ENCODE measurements at regions not wholly inside any gene's neighbourhood (a gene's known extent, or its start where the extent isn't known, plus 50 kb on each side); places are given as distances from the start of the nearest gene placed in this dataset.

DNA sequence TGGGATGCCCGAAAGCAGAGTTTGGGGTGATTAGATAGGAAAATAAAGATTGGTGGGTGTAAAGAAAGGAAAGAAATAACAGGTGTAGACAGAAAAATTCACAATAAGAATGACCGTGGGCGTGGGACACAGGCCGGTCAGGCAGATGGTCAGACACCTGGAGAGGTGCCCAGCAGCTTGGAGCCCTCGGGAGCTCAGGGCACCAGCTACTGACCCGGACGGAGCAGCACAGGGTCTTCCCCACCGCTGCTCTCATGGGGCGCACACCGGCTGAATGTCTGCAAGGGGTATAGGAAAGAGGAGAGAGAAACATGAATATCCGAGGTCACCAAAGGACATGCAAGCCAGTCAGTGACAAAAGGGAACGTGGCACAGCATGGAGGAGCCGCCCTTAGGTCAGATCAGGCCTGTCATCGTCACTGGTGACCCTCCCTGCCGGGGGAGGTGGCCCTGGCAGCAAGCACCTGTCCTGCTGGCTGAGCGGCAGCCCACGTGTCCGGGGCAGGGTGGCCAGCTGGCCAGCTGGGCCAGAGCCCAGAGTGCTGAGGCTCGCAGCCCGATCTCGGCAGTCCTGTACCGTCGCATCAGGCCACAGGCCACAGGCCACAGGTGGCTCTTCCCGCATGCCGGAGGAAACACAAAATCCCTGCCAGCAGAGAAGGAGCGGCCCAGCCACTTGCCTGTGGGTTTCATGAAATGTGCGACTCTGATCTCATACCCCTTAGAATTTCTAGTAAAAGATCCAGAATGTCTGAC lies 112.0 kb upstream of the NDUFV2 start (continued):
- no peak for TF ChIP-seq TAF1 (IDR thresholded peaks at IDR 0.05; ENCODE audit: control insufficient read depth, extremely low read depth, insufficient read depth, low read length, severe bottlenecking)
- TF ChIP-seq, protein P1, sequence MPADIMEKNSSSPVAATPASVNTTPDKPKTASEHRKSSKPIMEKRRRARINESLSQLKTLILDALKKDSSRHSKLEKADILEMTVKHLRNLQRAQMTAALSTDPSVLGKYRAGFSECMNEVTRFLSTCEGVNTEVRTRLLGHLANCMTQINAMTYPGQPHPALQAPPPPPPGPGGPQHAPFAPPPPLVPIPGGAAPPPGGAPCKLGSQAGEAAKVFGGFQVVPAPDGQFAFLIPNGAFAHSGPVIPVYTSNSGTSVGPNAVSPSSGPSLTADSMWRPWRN (IDR thresholded peaks at IDR 0.05; ENCODE audit: low read depth): no peak
- TF ChIP-seq CBFA2T3 (IDR thresholded peaks at IDR 0.05): no peak
- no peak for TF ChIP-seq ASH1L (IDR thresholded peaks at IDR 0.05; ENCODE audit: borderline replicate concordance, low read depth, partially characterized antibody)
- TF ChIP-seq, protein P2, sequence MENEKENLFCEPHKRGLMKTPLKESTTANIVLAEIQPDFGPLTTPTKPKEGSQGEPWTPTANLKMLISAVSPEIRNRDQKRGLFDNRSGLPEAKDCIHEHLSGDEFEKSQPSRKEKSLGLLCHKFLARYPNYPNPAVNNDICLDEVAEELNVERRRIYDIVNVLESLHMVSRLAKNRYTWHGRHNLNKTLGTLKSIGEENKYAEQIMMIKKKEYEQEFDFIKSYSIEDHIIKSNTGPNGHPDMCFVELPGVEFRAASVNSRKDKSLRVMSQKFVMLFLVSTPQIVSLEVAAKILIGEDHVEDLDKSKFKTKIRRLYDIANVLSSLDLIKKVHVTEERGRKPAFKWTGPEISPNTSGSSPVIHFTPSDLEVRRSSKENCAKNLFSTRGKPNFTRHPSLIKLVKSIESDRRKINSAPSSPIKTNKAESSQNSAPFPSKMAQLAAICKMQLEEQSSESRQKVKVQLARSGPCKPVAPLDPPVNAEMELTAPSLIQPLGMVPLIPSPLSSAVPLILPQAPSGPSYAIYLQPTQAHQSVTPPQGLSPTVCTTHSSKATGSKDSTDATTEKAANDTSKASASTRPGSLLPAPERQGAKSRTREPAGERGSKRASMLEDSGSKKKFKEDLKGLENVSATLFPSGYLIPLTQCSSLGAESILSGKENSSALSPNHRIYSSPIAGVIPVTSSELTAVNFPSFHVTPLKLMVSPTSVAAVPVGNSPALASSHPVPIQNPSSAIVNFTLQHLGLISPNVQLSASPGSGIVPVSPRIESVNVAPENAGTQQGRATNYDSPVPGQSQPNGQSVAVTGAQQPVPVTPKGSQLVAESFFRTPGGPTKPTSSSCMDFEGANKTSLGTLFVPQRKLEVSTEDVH (IDR thresholded peaks at IDR 0.05; ENCODE audit: low read depth, partially characterized antibody): no peak
- no peak for TF ChIP-seq YY1 (IDR thresholded peaks at IDR 0.05; ENCODE audit: borderline replicate concordance in 1 of 3, control insufficient read depth in 1 of 3, extremely low read depth in 1 of 3, insufficient read depth in 3 of 3, insufficient read length in 1 of 3, insufficient replicate concordance in 2 of 3, low read depth in 1 of 3, low read length in 2 of 3)
- TF ChIP-seq, protein P3, sequence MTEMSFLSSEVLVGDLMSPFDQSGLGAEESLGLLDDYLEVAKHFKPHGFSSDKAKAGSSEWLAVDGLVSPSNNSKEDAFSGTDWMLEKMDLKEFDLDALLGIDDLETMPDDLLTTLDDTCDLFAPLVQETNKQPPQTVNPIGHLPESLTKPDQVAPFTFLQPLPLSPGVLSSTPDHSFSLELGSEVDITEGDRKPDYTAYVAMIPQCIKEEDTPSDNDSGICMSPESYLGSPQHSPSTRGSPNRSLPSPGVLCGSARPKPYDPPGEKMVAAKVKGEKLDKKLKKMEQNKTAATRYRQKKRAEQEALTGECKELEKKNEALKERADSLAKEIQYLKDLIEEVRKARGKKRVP (CRISPR knock-in tag; IDR thresholded peaks at IDR 0.05): no peak
- TF ChIP-seq, protein P4, sequence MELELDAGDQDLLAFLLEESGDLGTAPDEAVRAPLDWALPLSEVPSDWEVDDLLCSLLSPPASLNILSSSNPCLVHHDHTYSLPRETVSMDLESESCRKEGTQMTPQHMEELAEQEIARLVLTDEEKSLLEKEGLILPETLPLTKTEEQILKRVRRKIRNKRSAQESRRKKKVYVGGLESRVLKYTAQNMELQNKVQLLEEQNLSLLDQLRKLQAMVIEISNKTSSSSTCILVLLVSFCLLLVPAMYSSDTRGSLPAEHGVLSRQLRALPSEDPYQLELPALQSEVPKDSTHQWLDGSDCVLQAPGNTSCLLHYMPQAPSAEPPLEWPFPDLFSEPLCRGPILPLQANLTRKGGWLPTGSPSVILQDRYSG (tag; conservative IDR thresholded peaks at IDR 0.05; ENCODE audit: low read depth): no peak
- no peak for TF ChIP-seq ETV1 (tag; conservative IDR thresholded peaks at IDR 0.05; ENCODE audit: low read depth)
- no peak for TF ChIP-seq BMI1 (IDR thresholded peaks at IDR 0.05; ENCODE audit: low read length)
- peak; percentile 77 for TF ChIP-seq WHSC1 (IDR thresholded peaks at IDR 0.05; ENCODE audit: low read length)
- TF ChIP-seq TCF7L2 (IDR thresholded peaks at IDR 0.05; ENCODE audit: low read depth, low read length): no peak
- no peak for TF ChIP-seq NR2C2 (CRISPR knock-in tag; IDR thresholded peaks at IDR 0.05)
- TF ChIP-seq NR2C2 (tag; IDR thresholded peaks at IDR 0.05): no peak
- TF ChIP-seq, protein P5, sequence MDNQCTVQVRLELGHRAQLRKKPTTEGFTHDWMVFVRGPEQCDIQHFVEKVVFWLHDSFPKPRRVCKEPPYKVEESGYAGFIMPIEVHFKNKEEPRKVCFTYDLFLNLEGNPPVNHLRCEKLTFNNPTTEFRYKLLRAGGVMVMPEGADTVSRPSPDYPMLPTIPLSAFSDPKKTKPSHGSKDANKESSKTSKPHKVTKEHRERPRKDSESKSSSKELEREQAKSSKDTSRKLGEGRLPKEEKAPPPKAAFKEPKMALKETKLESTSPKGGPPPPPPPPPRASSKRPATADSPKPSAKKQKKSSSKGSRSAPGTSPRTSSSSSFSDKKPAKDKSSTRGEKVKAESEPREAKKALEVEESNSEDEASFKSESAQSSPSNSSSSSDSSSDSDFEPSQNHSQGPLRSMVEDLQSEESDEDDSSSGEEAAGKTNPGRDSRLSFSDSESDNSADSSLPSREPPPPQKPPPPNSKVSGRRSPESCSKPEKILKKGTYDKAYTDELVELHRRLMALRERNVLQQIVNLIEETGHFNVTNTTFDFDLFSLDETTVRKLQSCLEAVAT (IDR thresholded peaks at IDR 0.05): 0 out of 4 replicates have a peak, but pooled peaks of 1 of the 2 experiments have one; percentile 17
- peak in 1 of 2 experiments; percentile 20; a peak in 1 of 3 replicates for TF ChIP-seq CBX3 (IDR thresholded peaks at IDR 0.05; ENCODE audit: borderline replicate concordance in 1 of 2, low read length in 2 of 2)

Measured in K562 (cell line).